ENCODE measurements at regions not wholly inside any gene's neighbourhood (a gene's known extent, or its start where the extent isn't known, plus 50 kb on each side); places are given as distances from the start of the nearest gene placed in this dataset.

DNA sequence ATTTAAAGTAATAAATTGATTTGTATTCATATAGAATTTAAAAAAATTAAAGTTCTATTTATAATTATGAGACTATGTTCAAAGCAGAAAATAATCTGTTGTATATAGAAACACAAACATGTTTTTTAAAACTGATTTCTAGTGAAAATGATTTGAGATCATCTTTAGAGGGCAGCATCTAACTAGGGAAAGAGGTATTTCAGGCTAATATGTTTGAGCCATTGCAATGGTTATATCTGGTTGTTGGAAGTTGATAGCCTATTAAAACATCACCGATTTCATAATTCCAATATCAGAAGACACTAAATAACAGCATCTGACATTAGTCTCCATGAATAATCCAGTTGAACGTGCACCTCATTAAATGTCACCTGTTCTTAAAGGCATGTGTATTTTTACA lies 79.8 kb upstream of the SLITRK6 start:
- Histone ChIP-seq H3K27me3 (ENCODE audit: insufficient read depth, low read depth) (no peaks in the 10 kb centered on the region), H4K20me1 (ENCODE audit: insufficient read depth) (no peaks in the 10 kb centered on the region), H3K4me1 (ENCODE audit: low read depth, poor library complexity, severe bottlenecking) (no peaks in the 10 kb centered on the region), H3K36me3 (ENCODE audit: insufficient read depth) (no peaks in the 10 kb centered on the region), H2AFZ (ENCODE audit: low read depth) (no peak overlapping the region), H3K79me2 (ENCODE audit: insufficient read depth, low read depth) (no peaks in the 10 kb centered on the region), H3K9ac (no peak overlapping the region), H3K4me2 (no peak overlapping the region), H3K27ac (no peak overlapping the region), H3K4me3 (IDR thresholded peaks at IDR 0.05; ENCODE audit: insufficient read depth, low read depth, low read length) (no peak overlapping the region)
- TF ChIP-seq, protein P1, sequence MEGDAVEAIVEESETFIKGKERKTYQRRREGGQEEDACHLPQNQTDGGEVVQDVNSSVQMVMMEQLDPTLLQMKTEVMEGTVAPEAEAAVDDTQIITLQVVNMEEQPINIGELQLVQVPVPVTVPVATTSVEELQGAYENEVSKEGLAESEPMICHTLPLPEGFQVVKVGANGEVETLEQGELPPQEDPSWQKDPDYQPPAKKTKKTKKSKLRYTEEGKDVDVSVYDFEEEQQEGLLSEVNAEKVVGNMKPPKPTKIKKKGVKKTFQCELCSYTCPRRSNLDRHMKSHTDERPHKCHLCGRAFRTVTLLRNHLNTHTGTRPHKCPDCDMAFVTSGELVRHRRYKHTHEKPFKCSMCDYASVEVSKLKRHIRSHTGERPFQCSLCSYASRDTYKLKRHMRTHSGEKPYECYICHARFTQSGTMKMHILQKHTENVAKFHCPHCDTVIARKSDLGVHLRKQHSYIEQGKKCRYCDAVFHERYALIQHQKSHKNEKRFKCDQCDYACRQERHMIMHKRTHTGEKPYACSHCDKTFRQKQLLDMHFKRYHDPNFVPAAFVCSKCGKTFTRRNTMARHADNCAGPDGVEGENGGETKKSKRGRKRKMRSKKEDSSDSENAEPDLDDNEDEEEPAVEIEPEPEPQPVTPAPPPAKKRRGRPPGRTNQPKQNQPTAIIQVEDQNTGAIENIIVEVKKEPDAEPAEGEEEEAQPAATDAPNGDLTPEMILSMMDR (conservative IDR thresholded peaks at IDR 0.05; ENCODE audit: low read depth, low read length) = no peak

DNA sequence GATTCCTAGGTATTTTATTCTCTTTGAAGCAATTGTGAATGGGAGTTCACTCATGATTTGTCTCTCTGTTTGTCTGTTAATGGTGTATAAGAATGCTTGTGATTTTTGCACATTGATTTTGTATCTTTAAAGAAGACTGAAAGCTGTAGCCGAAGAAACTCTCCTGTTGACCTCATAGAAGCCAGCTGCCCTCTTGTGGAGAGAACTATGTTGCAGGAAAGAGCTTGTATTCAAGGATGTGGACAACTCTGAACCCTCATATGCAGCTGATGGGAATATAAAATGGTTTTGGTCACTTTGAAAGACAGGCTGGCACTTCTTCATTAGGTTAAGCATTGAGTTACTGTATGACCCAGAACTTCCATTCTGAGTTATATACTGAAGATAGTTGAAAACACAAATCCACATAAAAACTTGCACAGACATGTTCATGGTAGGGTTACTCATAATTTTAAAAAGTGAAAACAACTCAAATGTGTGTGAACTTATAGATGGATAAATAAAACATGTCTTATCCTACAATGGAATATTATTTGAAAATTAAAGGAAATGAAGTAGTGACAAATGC lies 65.8 kb upstream of the SLITRK6 start:
- Histone ChIP-seq H3K4me3 (IDR thresholded peaks at IDR 0.05; ENCODE audit: insufficient read depth, low read depth, low read length) (no peak overlapping the region), H3K4me2 (no peak overlapping the region), H3K4me1 (ENCODE audit: low read depth, poor library complexity, severe bottlenecking) (no peaks in the 10 kb centered on the region), H3K27me3 (ENCODE audit: insufficient read depth, low read depth) (no peaks in the 10 kb centered on the region), H2AFZ (ENCODE audit: low read depth) (no peak overlapping the region), H3K79me2 (ENCODE audit: insufficient read depth, low read depth) (no peaks in the 10 kb centered on the region), H4K20me1 (ENCODE audit: insufficient read depth) (no peaks in the 10 kb centered on the region), H3K36me3 (ENCODE audit: insufficient read depth) (no peaks in the 10 kb centered on the region), H3K27ac (no peak overlapping the region), H3K9ac (no peak overlapping the region)
- TF ChIP-seq, protein P1 (conservative IDR thresholded peaks at IDR 0.05; ENCODE audit: low read depth, low read length) = no peak

DNA sequence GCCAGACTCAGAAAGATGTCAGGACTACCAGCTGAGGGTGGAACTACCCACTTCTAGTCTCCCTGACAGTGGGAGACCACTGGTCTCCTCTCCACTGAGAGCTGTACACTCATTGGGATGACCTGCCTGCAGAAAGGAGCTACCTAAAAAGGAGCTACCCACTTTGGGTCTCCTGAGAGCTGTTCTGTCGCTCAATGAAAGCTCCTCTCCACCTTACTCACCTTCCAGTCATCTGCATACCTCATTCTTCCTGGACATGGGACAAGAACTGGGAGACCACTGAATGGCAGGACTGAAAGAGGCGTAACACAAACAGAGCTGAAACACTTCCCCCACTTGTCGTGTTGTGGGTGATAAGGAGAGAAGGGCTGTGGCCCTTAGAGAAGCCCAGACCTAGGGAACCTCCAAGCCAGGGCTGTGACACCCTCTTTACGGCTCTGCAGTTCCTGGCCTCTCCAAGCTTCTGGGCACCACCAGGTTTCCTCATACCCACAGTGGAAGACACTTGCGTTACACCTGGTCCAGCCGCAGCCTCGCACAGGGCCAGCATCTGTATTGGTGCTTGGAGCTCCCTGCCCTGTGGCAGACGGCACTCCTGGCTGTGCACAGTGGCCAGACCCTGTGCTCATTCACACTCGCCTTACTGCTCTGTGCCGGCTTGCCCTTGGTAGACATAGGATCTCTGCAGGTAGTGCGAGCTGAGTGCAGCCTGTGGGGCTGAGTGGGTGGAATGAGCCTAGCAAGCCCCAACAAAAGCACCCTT lies 54.9 kb upstream of the SLITRK6 start:
- H2AFZ ChIP-seq (ENCODE audit: low read depth) = no peak overlapping the region
- no peaks in the 10 kb centered on the region for H3K27me3 ChIP-seq (ENCODE audit: insufficient read depth, low read depth)
- TF ChIP-seq, protein P1 (conservative IDR thresholded peaks at IDR 0.05; ENCODE audit: low read depth, low read length) = no peak
- no peak overlapping the region for H3K9ac ChIP-seq
- no peak overlapping the region for H3K27ac ChIP-seq
- H3K4me3 ChIP-seq (IDR thresholded peaks at IDR 0.05; ENCODE audit: insufficient read depth, low read depth, low read length) = no peak overlapping the region
- no peaks in the 10 kb centered on the region for H4K20me1 ChIP-seq (ENCODE audit: insufficient read depth)
- H3K4me2 ChIP-seq = no peak overlapping the region
- no peaks in the 10 kb centered on the region for H3K4me1 ChIP-seq (ENCODE audit: low read depth, poor library complexity, severe bottlenecking)
- no peaks in the 10 kb centered on the region for H3K36me3 ChIP-seq (ENCODE audit: insufficient read depth)
- no peaks in the 10 kb centered on the region for H3K79me2 ChIP-seq (ENCODE audit: insufficient read depth, low read depth)

DNA sequence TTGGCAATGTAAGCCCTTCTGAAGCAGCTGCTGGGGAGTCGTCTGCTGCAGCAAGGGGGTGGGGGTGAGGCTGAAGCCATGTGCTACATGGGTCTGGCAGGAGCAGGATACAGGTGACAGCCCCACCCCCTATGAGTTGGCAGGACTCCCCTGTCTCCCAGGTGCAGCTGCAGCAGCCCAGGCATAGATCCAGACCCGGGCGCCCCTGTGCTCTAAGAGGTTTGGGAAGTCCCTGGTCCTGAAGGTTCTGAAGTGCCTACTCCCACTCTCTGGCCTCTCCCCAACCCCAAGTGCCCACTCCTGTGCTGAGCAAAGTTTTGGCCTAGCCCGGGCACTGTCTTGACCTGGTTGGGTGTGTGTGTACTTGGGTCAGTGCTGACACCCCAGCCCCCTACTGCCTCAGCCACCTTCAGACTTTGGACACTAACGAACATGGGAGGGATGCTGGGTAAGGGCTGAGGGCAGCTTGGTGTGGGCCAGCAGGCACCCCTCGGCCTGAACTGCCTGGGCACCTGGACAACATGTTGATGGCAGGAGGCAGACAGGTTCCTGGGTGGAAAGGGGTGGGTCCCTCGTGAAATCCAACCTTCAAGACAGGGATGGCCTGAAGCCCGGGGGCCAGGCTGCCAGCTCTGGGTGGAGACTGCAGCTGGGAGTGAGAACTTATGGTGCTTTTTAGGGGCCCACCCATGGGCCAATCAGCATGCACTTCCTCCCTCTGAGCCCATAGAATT lies 54.1 kb upstream of the SLITRK6 start:
- no peaks in the 10 kb centered on the region for H3K27me3 ChIP-seq (ENCODE audit: insufficient read depth, low read depth)
- TF ChIP-seq, protein P1 (conservative IDR thresholded peaks at IDR 0.05; ENCODE audit: low read depth, low read length) = no peak
- H3K4me2 ChIP-seq = no peak overlapping the region
- no peaks in the 10 kb centered on the region for H4K20me1 ChIP-seq (ENCODE audit: insufficient read depth)
- no peak overlapping the region for H3K9ac ChIP-seq
- no peaks in the 10 kb centered on the region for H3K79me2 ChIP-seq (ENCODE audit: insufficient read depth, low read depth)
- H2AFZ ChIP-seq (ENCODE audit: low read depth) = no peak overlapping the region
- H3K27ac ChIP-seq = no peak overlapping the region
- H3K4me1 ChIP-seq (ENCODE audit: low read depth, poor library complexity, severe bottlenecking) = no peaks in the 10 kb centered on the region
- H3K36me3 ChIP-seq (ENCODE audit: insufficient read depth) = no peaks in the 10 kb centered on the region
- no peak overlapping the region for H3K4me3 ChIP-seq (IDR thresholded peaks at IDR 0.05; ENCODE audit: insufficient read depth, low read depth, low read length)

Measured in KMS-11 (cell line).